ENCODE measurements at regions not wholly inside any gene's neighbourhood (a gene's known extent, or its start where the extent isn't known, plus 50 kb on each side); places are given as distances from the start of the nearest gene placed in this dataset.
"Not testable (repeated sequence)": the region's sequence is repeated elsewhere in the genome, so short reads cannot be mapped to it uniquely, and the experiment has no call there.

GRCh38 chr7:94277236-94277635 lies 117.5 kb upstream of the COL1A2 start:
- DNase-seq = no peak

GRCh38 chr7:94280851-94281250 lies 113.8 kb upstream of the COL1A2 start:
- DNase-seq = no peak

GRCh38 chr7:94284104-94284503 lies 110.6 kb upstream of the COL1A2 start:
- DNase-seq = no peak

- no peak for DNase-seq
Observed at GRCh38 chr7:94286111-94286510, 108.6 kb upstream of the COL1A2 start.

- no peak for DNase-seq
Observed at GRCh38 chr7:94288096-94288495, 106.6 kb upstream of the COL1A2 start.

- DNase-seq = peak; percentile 62
Observed at GRCh38 chr7:94289071-94289470, 105.6 kb upstream of the COL1A2 start.

- no peak for DNase-seq
Observed at GRCh38 chr7:94294471-94295131, 100.1 kb upstream of the COL1A2 start.

GRCh38 chr7:94295850-94296249 lies 98.8 kb upstream of the COL1A2 start:
- peak; percentile 76 for DNase-seq

GRCh38 chr7:94296881-94297280 lies 97.8 kb upstream of the COL1A2 start:
- DNase-seq = no peak

- no peak for DNase-seq
Observed at GRCh38 chr7:94297397-94297838, 97.3 kb upstream of the COL1A2 start.

GRCh38 chr7:94298943-94299342 lies 95.8 kb upstream of the COL1A2 start:
- DNase-seq = no peak

- DNase-seq = no peak
Observed at GRCh38 chr7:94300176-94300835, 94.4 kb upstream of the COL1A2 start.

GRCh38 chr7:94301024-94301586 lies 93.6 kb upstream of the COL1A2 start:
- DNase-seq = peak; percentile 89

- no peak for DNase-seq
Observed at GRCh38 chr7:94303118-94303517, 91.6 kb upstream of the COL1A2 start.

- DNase-seq = no peak
Observed at GRCh38 chr7:94303695-94304094, 91.0 kb upstream of the COL1A2 start.

- DNase-seq = no peak
Observed at GRCh38 chr7:94304878-94305277, 89.8 kb upstream of the COL1A2 start.

- no peak for DNase-seq
Observed at GRCh38 chr7:94305836-94306235, 88.9 kb upstream of the COL1A2 start.

- no peak for DNase-seq
Observed at GRCh38 chr7:94307399-94308048, 87.2 kb upstream of the COL1A2 start.

GRCh38 chr7:94311515-94311914 lies 83.2 kb upstream of the COL1A2 start:
- no peak for DNase-seq

- no peak for DNase-seq
Observed at GRCh38 chr7:94313926-94314325, 80.8 kb upstream of the COL1A2 start.

GRCh38 chr7:94314413-94315410 lies 80.0 kb upstream of the COL1A2 start:
- DNase-seq = peak; percentile 19

GRCh38 chr7:94321138-94321537 lies 73.6 kb upstream of the COL1A2 start:
- DNase-seq = not testable (repeated sequence)

GRCh38 chr7:94323844-94324243 lies 70.9 kb upstream of the COL1A2 start:
- DNase-seq = no peak

Data from kidney glomerular epithelial cell (primary cell).